Thyroid gland (tissue), 4 donors: ENCODE measurements at regions not wholly inside any gene's neighbourhood (a gene's known extent, or its start where the extent isn't known, plus 50 kb on each side); places are given as distances from the start of the nearest gene placed in this dataset.

Source experiments
- DNase-seq, 2 donors: peaks; one replicate each; pipeline ENCODE4 v3.0.0-alpha.2; 2019
- H3K27ac ChIP-seq, 3 donors: fragments of 200-600 bp; sonication (generic); 1 replicate in 2 of 3; 2 replicates in 1 of 3; pipeline ENCODE4 v1.5.1; 2016 to 2019; ENCODE audit warnings: mild to moderate bottlenecking in 1 of 3, moderate library complexity in 1 of 3
- H3K27me3 ChIP-seq: fragments of 200-600 bp; sonication (generic); one replicate; pipeline ENCODE4 v1.5.1; 2019
- H3K36me3 ChIP-seq, 2 donors: fragments of 200-600 bp; sonication (generic); one replicate each; pipeline ENCODE4 v1.5.1; 2016 to 2019
- H3K4me1 ChIP-seq, 2 donors: fragments of 200-600 bp; sonication (generic); one replicate each; pipeline ENCODE4 v1.5.1; 2017 to 2019
- H3K4me3 ChIP-seq, 3 donors: fragments of 200-600 bp; sonication (generic); replicated peaks in 1 of 3; 1 replicate in 2 of 3; 2 replicates in 1 of 3; pipeline ENCODE4 v1.5.1; 2016; ENCODE audit warnings: mild to moderate bottlenecking in 1 of 3
- H3K9me3 ChIP-seq: fragments of 200-600 bp; sonication (generic); one replicate; pipeline ENCODE4 v1.5.1; 2017
- CTCF ChIP-seq, 6 experiments: fragments of 200-600 bp in 3 of 6; fragments of 450-650 bp in 3 of 6; sonication (generic) in 3 of 6; IDR thresholded peaks; one replicate each; pipeline ENCODE4 v1.5.1; 2016 to 2019; ENCODE audit warnings: antibody characterized with exemption in 6 of 6, mild to moderate bottlenecking in 2 of 6, inconsistent platforms in 1 of 6, moderate library complexity in 1 of 6
- POLR2A ChIP-seq, 2 donors: fragments of 450-650 bp; IDR thresholded peaks; one replicate each; pipeline ENCODE4 v1.6.1; 2017; ENCODE audit warnings: antibody characterized with exemption in 2 of 2, mild to moderate bottlenecking in 2 of 2, moderate library complexity in 1 of 2
- WGBS, 2 donors: methylation state at CpG; one replicate each; pipeline ENCODE4 v1.1.5; 2017; 5-methylcytosine and 5-hydroxymethylcytosine counted together
- intact Hi-C: fragments of 100-400 bp; cut with DNase I; formaldehyde crosslinking; loops from one replicate; pipeline ENCODE4 v1.15.1; 2023

GRCh38 chr11:133699071-133699470 is 146.2 kb downstream of the SPATA19 start:
- WGBS, 2 donors = 89 to 91% methylated on average over 5 of the region's 5 CpGs
- no peaks in the 10 kb centered on the region for H3K9me3 ChIP-seq
- H3K27ac ChIP-seq = no peak overlapping the region
- DNase-seq = no peak
- TF ChIP-seq POLR2A (IDR thresholded peaks at IDR 0.05) (no peak), CTCF (IDR thresholded peaks at IDR 0.05) (no peak)
- no peak overlapping the region for H3K4me3 ChIP-seq
- no peaks in the 10 kb centered on the region for H3K4me1 ChIP-seq
- intact Hi-C loops = no loop called here
- no peaks in the 10 kb centered on the region for H3K36me3 ChIP-seq
- H3K27me3 ChIP-seq = no peaks in the 10 kb centered on the region

GRCh38 chr11:133698654-133699053 is 146.7 kb downstream of the SPATA19 start:
- 73 to 81% methylated on average over 1 of the region's 1 CpG for WGBS, 2 donors
- no peaks in the 10 kb centered on the region for H3K27me3 ChIP-seq
- H3K9me3 ChIP-seq = no peaks in the 10 kb centered on the region
- H3K4me1 ChIP-seq = no peaks in the 10 kb centered on the region
- TF ChIP-seq CTCF (IDR thresholded peaks at IDR 0.05) (no peak), POLR2A (IDR thresholded peaks at IDR 0.05) (no peak)
- H3K27ac ChIP-seq = no peak overlapping the region
- no peaks in the 10 kb centered on the region for H3K36me3 ChIP-seq
- H3K4me3 ChIP-seq = no peak overlapping the region
- no peak for DNase-seq
- intact Hi-C loops = no loop called here

- intact Hi-C loops = no loop called here
- TF ChIP-seq POLR2A (IDR thresholded peaks at IDR 0.05) (no peak), CTCF (IDR thresholded peaks at IDR 0.05) (no peak)
- Histone ChIP-seq H3K27me3 (no peaks in the 10 kb centered on the region), H3K27ac (no peak overlapping the region), H3K4me1 (no peaks in the 10 kb centered on the region), H3K36me3 (no peaks in the 10 kb centered on the region), H3K4me3 (no peak overlapping the region), H3K9me3 (no peaks in the 10 kb centered on the region)
- WGBS, 2 donors = 70 to 73% methylated on average over 4 of the region's 4 CpGs
- DNase-seq = no peak
Observed at GRCh38 chr11:133697603-133698180, 147.6 kb downstream of the SPATA19 start.

GRCh38 chr11:133697161-133697560 is 148.2 kb downstream of the SPATA19 start:
- H3K4me1 ChIP-seq = no peaks in the 10 kb centered on the region
- no peaks in the 10 kb centered on the region for H3K9me3 ChIP-seq
- H3K36me3 ChIP-seq = no peaks in the 10 kb centered on the region
- 52% methylated on average over 5 of the region's 5 CpGs for WGBS, 2 donors
- H3K27ac ChIP-seq = no peak overlapping the region
- TF ChIP-seq CTCF (IDR thresholded peaks at IDR 0.05) = no peak
- no peak for TF ChIP-seq POLR2A (IDR thresholded peaks at IDR 0.05)
- no peaks in the 10 kb centered on the region for H3K27me3 ChIP-seq
- DNase-seq = no peak
- intact Hi-C loops = no loop called here
- no peak overlapping the region for H3K4me3 ChIP-seq

GRCh38 chr11:133695387-133695786 is 149.9 kb downstream of the SPATA19 start:
- intact Hi-C loops = no loop called here
- no peak overlapping the region for H3K27ac ChIP-seq
- no peak for DNase-seq
- no peaks in the 10 kb centered on the region for H3K36me3 ChIP-seq
- no peaks in the 10 kb centered on the region for H3K9me3 ChIP-seq
- H3K4me1 ChIP-seq = no peaks in the 10 kb centered on the region
- no peak overlapping the region for H3K4me3 ChIP-seq
- 70 to 78% methylated on average over 2 of the region's 2 CpGs for WGBS, 2 donors
- no peaks in the 10 kb centered on the region for H3K27me3 ChIP-seq
- TF ChIP-seq POLR2A (IDR thresholded peaks at IDR 0.05) (no peak), CTCF (IDR thresholded peaks at IDR 0.05) (no peak)
